ENCODE measurements at regions not wholly inside any gene's neighbourhood (a gene's known extent, or its start where the extent isn't known, plus 50 kb on each side); places are given as distances from the start of the nearest gene placed in this dataset.

- no peak overlapping the region for H3K4me3 Mint-ChIP-seq
- TF ChIP-seq CTCF (IDR thresholded peaks at IDR 0.05), result peak; percentile 49; the same call in 1 of the 2 replicates
Measured at GRCh38 chr16:6032438-6032837, 934.8 kb upstream of the EEF2KMT start.

GRCh38 chr16:6031567-6031966 is 934.0 kb upstream of the EEF2KMT start:
- DNase-seq, result no peak
- no peaks in the 10 kb centered on the region for H3K4me1 Mint-ChIP-seq (ENCODE audit: low read depth)
- no peaks in the 10 kb centered on the region for H3K36me3 Mint-ChIP-seq (ENCODE audit: low read depth)
- no peak for TF ChIP-seq CTCF (IDR thresholded peaks at IDR 0.05)
- peaks cover 2% of the 10 kb centered on the region for H3K27me3 Mint-ChIP-seq (ENCODE audit: insufficient read depth)
- H3K4me3 Mint-ChIP-seq, result no peak overlapping the region
- H3K27ac Mint-ChIP-seq, result no peak overlapping the region
- H3K9me3 Mint-ChIP-seq, result peaks cover 31% of the 10 kb centered on the region

More at GRCh38 chr16:6032438-6032837, 934.8 kb upstream of the EEF2KMT start:
- Mint-ChIP-seq H3K27ac (no peak overlapping the region), H3K9me3 (peaks cover 26% of the 10 kb centered on the region), H3K36me3 (ENCODE audit: low read depth) (no peaks in the 10 kb centered on the region), H3K4me1 (ENCODE audit: low read depth) (no peaks in the 10 kb centered on the region), H3K27me3 (ENCODE audit: insufficient read depth) (peaks cover 2% of the 10 kb centered on the region)
- no peak for DNase-seq

- no peaks in the 10 kb centered on the region for H3K36me3 Mint-ChIP-seq (ENCODE audit: low read depth)
- peaks cover 2% of the 10 kb centered on the region for H3K27me3 Mint-ChIP-seq (ENCODE audit: insufficient read depth)
Measured at GRCh38 chr16:6031102-6031501, 933.5 kb upstream of the EEF2KMT start.

GRCh38 chr16:6027733-6028132 is 930.1 kb upstream of the EEF2KMT start:
- peaks cover 34% of the 10 kb centered on the region for H3K9me3 Mint-ChIP-seq
- no peak overlapping the region for H3K27ac Mint-ChIP-seq
- DNase-seq, result no peak
- H3K4me3 Mint-ChIP-seq, result no peak overlapping the region
- H3K4me1 Mint-ChIP-seq (ENCODE audit: low read depth), result no peaks in the 10 kb centered on the region
- H3K27me3 Mint-ChIP-seq (ENCODE audit: insufficient read depth), result no peaks in the 10 kb centered on the region; the same call in 1 of the 2 replicates
- TF ChIP-seq CTCF (IDR thresholded peaks at IDR 0.05), result no peak
- H3K36me3 Mint-ChIP-seq (ENCODE audit: low read depth), result no peaks in the 10 kb centered on the region

More at GRCh38 chr16:6031102-6031501, 933.5 kb upstream of the EEF2KMT start:
- Mint-ChIP-seq H3K4me1 (ENCODE audit: low read depth) (no peaks in the 10 kb centered on the region), H3K27ac (no peak overlapping the region), H3K4me3 (no peak overlapping the region), H3K9me3 (peaks cover 31% of the 10 kb centered on the region)
- TF ChIP-seq CTCF (IDR thresholded peaks at IDR 0.05), result no peak
- no peak for DNase-seq

- Mint-ChIP-seq H3K9me3 (peaks cover 20% of the 10 kb centered on the region), H3K4me1 (ENCODE audit: low read depth) (no peaks in the 10 kb centered on the region), H3K27me3 (ENCODE audit: insufficient read depth) (peaks cover 2% of the 10 kb centered on the region; the same call in 1 of the 2 replicates), H3K36me3 (ENCODE audit: low read depth) (no peaks in the 10 kb centered on the region), H3K27ac (no peak overlapping the region), H3K4me3 (no peak overlapping the region)
- DNase-seq, result no peak
- TF ChIP-seq CTCF (IDR thresholded peaks at IDR 0.05), result no peak
Measured at GRCh38 chr16:6023449-6023848, 925.9 kb upstream of the EEF2KMT start.
